Activated T-cell treated with anti-CD3 and anti-CD28 coated beads, Interleukin-2, amount 50 U/mL, for 72 hours (primary cell): ENCODE measurements at regions not wholly inside any gene's neighbourhood (a gene's known extent, or its start where the extent isn't known, plus 50 kb on each side); places are given as distances from the start of the nearest gene placed in this dataset.

Source experiments
- ATAC-seq, 2 donors: fragments of 150-1000 bp; cut with Tn5 transposase; replicated peaks in 1 of 2; 2 replicates each; pipeline ENCODE4 v1.10.0; 2021; ENCODE audit warnings: moderate library complexity in 2 of 2, mild to moderate bottlenecking in 1 of 2
- DNase-seq, 2 donors: peaks; one replicate each; pipeline ENCODE4 v3.0.0; 2021 to 2022; ENCODE audit warnings: mixed read lengths in 1 of 2
- H3K27ac Mint-ChIP-seq: one replicate; pipeline ENCODE4 v1.8.0; 2022; ENCODE audit warnings: mild to moderate bottlenecking, moderate library complexity, mixed read lengths
- H3K27me3 Mint-ChIP-seq: one replicate; pipeline ENCODE4 v1.8.0; 2022; ENCODE audit warnings: low read depth, mixed read lengths
- H3K36me3 Mint-ChIP-seq, 2 donors: one replicate each; pipeline ENCODE4 v1.8.0; 2022; ENCODE audit warnings: mixed read lengths in 2 of 2, mild to moderate bottlenecking in 1 of 2; ENCODE audit not compliant: insufficient read depth in 2 of 2
- H3K4me1 Mint-ChIP-seq: one replicate; pipeline ENCODE4 v1.8.0; 2022; ENCODE audit warnings: low read depth, mixed read lengths
- H3K4me3 Mint-ChIP-seq, 2 donors: one replicate each; pipeline ENCODE4 v1.8.0; 2022; ENCODE audit warnings: mild to moderate bottlenecking in 2 of 2, mixed read lengths in 2 of 2, moderate library complexity in 2 of 2
- H3K9me3 Mint-ChIP-seq, 2 donors: one replicate each; pipeline ENCODE4 v1.8.0; 2022; ENCODE audit warnings: mixed read lengths in 2 of 2

GRCh38 chr15:58294681-58295254 lies 137.0 kb upstream of the LIPC start:
- no peak overlapping the region for H3K4me3 Mint-ChIP-seq
- H3K27ac Mint-ChIP-seq, result no peak overlapping the region
- peaks cover 5 to 20% of the 10 kb centered on the region in 2 donors for H3K36me3 Mint-ChIP-seq
- peaks cover 1 to 14% of the 10 kb centered on the region in 2 donors for H3K9me3 Mint-ChIP-seq
- H3K4me1 Mint-ChIP-seq, result peaks cover 54% of the 10 kb centered on the region
- no peaks in the 10 kb centered on the region for H3K27me3 Mint-ChIP-seq
- ATAC-seq (no peak), DNase-seq (no peak)

- Mint-ChIP-seq H3K4me3 (no peak overlapping the region), H3K4me1 (peaks cover 51% of the 10 kb centered on the region), H3K27me3 (no peaks in the 10 kb centered on the region), H3K36me3 (peaks cover 5 to 20% of the 10 kb centered on the region in 2 donors), H3K27ac (no peak overlapping the region), H3K9me3 (peaks cover 1 to 14% of the 10 kb centered on the region in 2 donors)
- ATAC-seq, result no peak
- no peak for DNase-seq
Observed at GRCh38 chr15:58295637-58296215, 136.1 kb upstream of the LIPC start.

GRCh38 chr15:58296276-58296675 lies 135.5 kb upstream of the LIPC start:
- Mint-ChIP-seq H3K4me1 (peaks cover 45% of the 10 kb centered on the region), H3K27ac (no peak overlapping the region), H3K4me3 (no peak overlapping the region), H3K9me3 (peaks cover 1 to 14% of the 10 kb centered on the region in 2 donors), H3K36me3 (peaks cover 5 to 20% of the 10 kb centered on the region in 2 donors), H3K27me3 (no peaks in the 10 kb centered on the region)
- no peak for DNase-seq
- ATAC-seq, result no peak

GRCh38 chr15:58297639-58298038 lies 134.2 kb upstream of the LIPC start:
- peaks cover 32% of the 10 kb centered on the region for H3K4me1 Mint-ChIP-seq
- no peak for ATAC-seq
- H3K4me3 Mint-ChIP-seq, result no peak overlapping the region
- no peak for DNase-seq
- H3K27ac Mint-ChIP-seq, result no peak overlapping the region
- H3K36me3 Mint-ChIP-seq, result peaks cover 3 to 14% of the 10 kb centered on the region in 2 donors
- H3K9me3 Mint-ChIP-seq, result peaks cover 1 to 16% of the 10 kb centered on the region in 2 donors
- no peaks in the 10 kb centered on the region for H3K27me3 Mint-ChIP-seq

- H3K4me1 Mint-ChIP-seq, result peaks cover 24% of the 10 kb centered on the region
- DNase-seq, result no peak
- no peaks in the 10 kb centered on the region for H3K27me3 Mint-ChIP-seq
- no peak overlapping the region for H3K4me3 Mint-ChIP-seq
- H3K36me3 Mint-ChIP-seq, result peaks cover 2 to 13% of the 10 kb centered on the region in 2 donors
- ATAC-seq, result no peak
- peaks cover 1 to 16% of the 10 kb centered on the region in 2 donors for H3K9me3 Mint-ChIP-seq
- H3K27ac Mint-ChIP-seq, result no peak overlapping the region
Observed at GRCh38 chr15:58298879-58299850, 132.6 kb upstream of the LIPC start.

- peaks cover 22% of the 10 kb centered on the region for H3K4me1 Mint-ChIP-seq
- H3K27me3 Mint-ChIP-seq, result no peaks in the 10 kb centered on the region
- no peak for ATAC-seq
- peaks cover 0 to 4% of the 10 kb centered on the region in 2 donors for H3K9me3 Mint-ChIP-seq
- no peak overlapping the region for H3K4me3 Mint-ChIP-seq
- no peaks in the 10 kb centered on the region for H3K36me3 Mint-ChIP-seq
- no peak for DNase-seq
- no peak overlapping the region for H3K27ac Mint-ChIP-seq
Observed at GRCh38 chr15:58302832-58303231, 129.0 kb upstream of the LIPC start.

GRCh38 chr15:58303236-58303635 lies 128.6 kb upstream of the LIPC start:
- no peaks in the 10 kb centered on the region for H3K36me3 Mint-ChIP-seq
- no peak overlapping the region for H3K27ac Mint-ChIP-seq
- ATAC-seq (no peak), DNase-seq (no peak)
- peaks cover 0 to 4% of the 10 kb centered on the region in 2 donors for H3K9me3 Mint-ChIP-seq
- H3K4me1 Mint-ChIP-seq, result peaks cover 22% of the 10 kb centered on the region
- H3K4me3 Mint-ChIP-seq, result peak overlapping the region; percentile 36 to 40
- H3K27me3 Mint-ChIP-seq, result no peaks in the 10 kb centered on the region

- no peaks in the 10 kb centered on the region for H3K36me3 Mint-ChIP-seq
- no peak for ATAC-seq
- no peaks in the 10 kb centered on the region for H3K27me3 Mint-ChIP-seq
- peaks cover 25% of the 10 kb centered on the region for H3K4me1 Mint-ChIP-seq
- DNase-seq, result no peak
- no peak overlapping the region for H3K4me3 Mint-ChIP-seq
- no peaks in the 10 kb centered on the region for H3K9me3 Mint-ChIP-seq
- peak overlapping the region; percentile 35 for H3K27ac Mint-ChIP-seq
Observed at GRCh38 chr15:58306591-58307312, 125.0 kb upstream of the LIPC start.

GRCh38 chr15:58307313-58307961 lies 124.4 kb upstream of the LIPC start:
- Mint-ChIP-seq H3K4me3 (no peak overlapping the region), H3K36me3 (no peaks in the 10 kb centered on the region), H3K27me3 (no peaks in the 10 kb centered on the region), H3K27ac (peak overlapping the region; percentile 35), H3K4me1 (peaks cover 25% of the 10 kb centered on the region), H3K9me3 (no peaks in the 10 kb centered on the region)
- ATAC-seq (no peak), DNase-seq (no peak)

GRCh38 chr15:58308742-58309355 lies 122.9 kb upstream of the LIPC start:
- Mint-ChIP-seq H3K27me3 (no peaks in the 10 kb centered on the region), H3K9me3 (no peaks in the 10 kb centered on the region), H3K36me3 (no peaks in the 10 kb centered on the region), H3K27ac (no peak overlapping the region), H3K4me3 (no peak overlapping the region), H3K4me1 (peaks cover 24% of the 10 kb centered on the region)
- no peak for DNase-seq
- no peak for ATAC-seq

GRCh38 chr15:58309963-58310928 lies 121.5 kb upstream of the LIPC start:
- H3K4me1 Mint-ChIP-seq, result peaks cover 38% of the 10 kb centered on the region
- no peaks in the 10 kb centered on the region for H3K27me3 Mint-ChIP-seq
- no peaks in the 10 kb centered on the region for H3K9me3 Mint-ChIP-seq
- ATAC-seq, result no peak
- H3K36me3 Mint-ChIP-seq, result no peaks in the 10 kb centered on the region
- no peak overlapping the region for H3K27ac Mint-ChIP-seq
- no peak overlapping the region for H3K4me3 Mint-ChIP-seq
- DNase-seq, result no peak
